GM18507 (cell line): ENCODE measurements at regions not wholly inside any gene's neighbourhood (a gene's known extent, or its start where the extent isn't known, plus 50 kb on each side); places are given as distances from the start of the nearest gene placed in this dataset.
"Not testable (repeated sequence)": the region's sequence is repeated elsewhere in the genome, so short reads cannot be mapped to it uniquely, and the experiment has no call there.

Experiments used
- DNase-seq: peaks from one replicate; pipeline ENCODE4 v3.0.0; 2011; ENCODE audit warnings: low read depth; ENCODE audit not compliant: insufficient read length; ENCODE audit errors: extremely low spot score
- FAIRE-seq: peaks from 2 replicates; lab custom pipeline; 2011; peaks lifted over from hg19 to GRCh38; lab: Jason Lieb, UNC

DNA sequence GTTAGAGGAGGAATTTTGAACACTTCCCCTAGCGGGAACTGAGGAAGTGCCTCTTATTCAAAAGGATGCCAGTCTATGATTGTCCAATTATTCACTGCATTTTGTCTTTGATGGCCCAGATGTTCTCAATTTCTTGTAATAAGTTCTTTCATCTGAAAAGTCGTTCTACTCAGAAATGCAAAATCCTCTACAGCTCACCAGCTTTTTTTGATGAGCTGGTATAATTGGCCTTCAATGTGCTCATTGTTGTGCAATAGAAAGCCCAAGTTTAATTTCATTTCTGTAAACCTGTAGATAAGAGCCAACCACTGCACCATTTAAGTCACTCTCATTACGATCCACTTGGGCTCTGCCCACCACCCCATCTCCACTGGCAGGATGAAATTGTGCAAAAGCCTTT lies 978.7 kb upstream of the AUTS2 start:
- no peak for DNase-seq
- no peak for FAIRE-seq

DNA sequence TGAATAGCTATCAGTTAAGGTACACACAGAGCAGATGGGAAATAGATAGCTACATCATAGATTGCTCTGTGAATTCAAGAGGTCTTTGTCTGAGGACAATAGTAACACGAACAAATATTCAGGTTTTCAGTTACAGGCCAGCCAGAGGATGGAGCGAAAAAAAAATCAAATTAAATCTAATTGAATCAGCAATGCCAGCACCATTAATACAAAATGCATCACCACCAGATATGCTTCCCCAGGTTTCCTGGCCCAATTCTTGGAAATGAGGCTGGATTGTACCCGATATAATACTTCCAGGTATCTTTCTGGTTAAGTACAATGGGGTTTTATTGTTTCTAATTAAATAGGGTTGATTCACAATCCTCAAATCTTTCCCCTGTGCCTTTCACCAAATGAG lies 975.8 kb upstream of the AUTS2 start:
- DNase-seq = no peak
- FAIRE-seq = no peak

DNA sequence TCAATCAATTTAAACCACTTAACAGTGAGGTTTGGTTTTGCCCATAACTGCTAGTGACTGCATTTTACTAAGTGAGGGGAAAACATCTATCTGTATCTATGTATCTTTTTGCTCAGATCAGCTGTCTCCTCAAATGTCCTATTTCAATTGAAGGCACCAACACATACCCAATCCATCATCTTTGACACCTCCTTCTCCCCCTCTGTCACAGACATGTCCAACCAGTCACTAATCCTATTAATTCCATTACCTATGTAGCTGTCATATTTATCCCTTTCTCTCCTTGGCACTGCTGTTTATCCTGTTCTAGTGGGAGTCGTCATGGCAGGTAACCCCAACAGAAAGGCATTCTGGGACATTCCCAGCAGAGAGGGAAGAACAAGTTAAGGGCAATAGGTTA lies 975.2 kb upstream of the AUTS2 start:
- FAIRE-seq (no peak), DNase-seq (no peak)

GRCh38 chr7:68627247-68627864 lies 970.9 kb upstream of the AUTS2 start:
- FAIRE-seq = no peak
- no peak for DNase-seq

GRCh38 chr7:68630914-68631313 lies 967.4 kb upstream of the AUTS2 start:
- not testable (repeated sequence) for DNase-seq, FAIRE-seq

DNA sequence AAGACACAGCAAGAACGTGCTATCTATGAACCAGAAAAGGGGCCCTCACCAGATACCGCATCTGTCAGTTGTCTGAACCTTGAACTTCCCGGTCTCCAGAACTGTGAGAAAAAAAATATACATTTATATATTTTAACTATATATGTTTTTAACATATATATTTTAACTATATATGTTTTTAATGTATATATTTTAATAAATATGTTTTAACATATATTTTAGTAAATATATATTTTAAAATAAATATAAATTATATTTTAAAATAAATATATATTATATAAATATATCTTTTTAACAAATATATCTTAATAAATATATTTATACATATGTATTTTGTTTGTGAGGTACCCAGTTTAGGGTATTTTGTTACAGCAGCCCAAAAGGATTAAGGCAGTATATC lies 958.2 kb upstream of the AUTS2 start:
- no peak for DNase-seq
- no peak for FAIRE-seq

DNA sequence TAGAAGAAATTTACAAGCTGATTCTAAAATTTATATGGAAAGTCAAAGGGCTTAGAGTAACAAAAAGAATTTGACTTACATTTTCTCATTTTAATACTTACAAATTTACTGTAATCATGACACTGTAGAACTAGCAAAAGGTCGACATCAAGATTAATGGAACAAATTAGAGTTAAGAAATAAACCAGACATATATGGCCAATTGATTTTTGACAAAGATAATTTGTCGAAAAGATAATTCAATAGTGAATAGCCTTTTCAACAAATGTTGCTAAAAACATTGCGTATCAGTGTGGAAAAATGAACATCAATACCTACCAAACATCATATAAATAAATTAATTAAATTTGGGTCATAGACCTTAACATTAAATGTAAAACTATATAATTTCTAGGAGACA lies 955.5 kb upstream of the AUTS2 start:
- DNase-seq = no peak
- no peak for FAIRE-seq

DNA sequence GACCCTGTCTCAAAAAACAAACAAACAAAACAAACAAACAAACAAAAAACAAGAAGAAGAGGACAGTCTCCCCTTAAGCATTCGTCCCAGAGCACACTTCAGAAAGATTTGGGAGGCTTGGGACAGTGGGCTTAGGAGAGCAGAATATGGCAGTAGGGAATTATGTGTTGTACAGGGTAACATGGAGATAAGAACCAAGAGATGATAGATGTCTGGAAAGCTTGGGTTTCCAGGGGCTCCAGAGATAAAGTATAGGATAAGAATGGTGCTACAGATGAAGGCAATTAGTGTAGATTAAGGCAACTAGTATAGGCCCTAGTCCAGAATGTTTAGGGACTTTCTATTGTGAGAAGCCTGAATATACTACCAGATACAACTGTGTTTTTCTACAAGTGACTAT lies 934.9 kb upstream of the AUTS2 start:
- no peak for DNase-seq
- FAIRE-seq = no peak

DNA sequence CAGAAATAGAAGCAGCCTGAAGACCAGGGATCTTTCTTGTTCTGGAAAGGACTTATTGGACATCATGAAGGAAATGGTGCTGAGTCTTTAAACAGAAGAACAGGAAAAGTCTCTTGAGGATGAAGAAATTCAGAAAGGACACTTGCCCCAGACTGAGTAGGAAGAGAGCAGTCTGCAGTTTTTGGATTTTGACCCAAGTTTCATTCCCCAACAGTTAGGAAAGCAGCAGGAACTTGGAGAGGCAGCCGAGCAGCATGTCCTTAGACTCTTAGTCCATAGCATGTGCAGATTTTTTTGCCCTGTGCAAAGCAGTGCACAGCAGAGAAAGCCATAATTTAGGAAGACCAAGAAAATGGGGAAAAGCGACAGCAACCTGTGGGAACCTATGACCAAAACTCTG lies 927.2 kb upstream of the AUTS2 start:
- DNase-seq (no peak), FAIRE-seq (no peak)

DNA sequence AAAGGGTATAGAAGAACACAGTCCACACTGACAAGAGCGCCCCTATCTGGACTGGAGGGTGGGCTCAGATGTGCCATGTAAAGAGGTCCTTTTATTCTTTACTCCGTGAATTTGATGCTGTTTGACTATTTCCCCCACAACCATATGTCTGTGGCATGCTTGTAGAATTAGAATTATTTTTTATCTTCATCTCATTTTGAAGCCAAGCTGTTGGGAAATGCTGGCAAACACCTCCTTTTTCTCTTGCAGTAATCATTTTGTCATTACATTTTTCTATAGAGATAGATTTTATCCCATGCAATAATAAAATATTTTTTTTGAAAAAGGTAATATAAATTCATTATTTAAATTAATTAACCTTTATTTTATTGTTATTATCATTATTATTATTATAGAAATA lies 926.6 kb upstream of the AUTS2 start:
- no peak for FAIRE-seq
- no peak for DNase-seq

DNA sequence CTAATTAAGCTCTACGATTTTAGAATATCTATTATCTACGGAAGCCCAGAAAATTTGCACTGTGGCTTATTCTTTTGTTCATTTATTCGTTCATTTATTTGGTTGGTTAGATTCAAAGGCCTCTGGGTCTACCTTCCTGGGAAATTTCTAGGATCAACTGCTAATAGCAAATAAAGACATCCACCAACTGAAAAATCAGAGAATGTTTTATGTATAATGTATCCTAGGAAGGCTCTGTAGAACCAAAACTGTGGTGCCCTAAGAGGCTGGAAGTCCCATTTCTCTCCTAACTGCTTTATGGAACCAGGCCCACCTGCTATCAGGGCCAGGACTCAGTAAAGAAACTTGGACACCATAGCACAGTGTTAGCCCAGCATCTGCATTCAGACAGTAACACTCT lies 923.4 kb upstream of the AUTS2 start:
- no peak for DNase-seq
- no peak for FAIRE-seq

DNA sequence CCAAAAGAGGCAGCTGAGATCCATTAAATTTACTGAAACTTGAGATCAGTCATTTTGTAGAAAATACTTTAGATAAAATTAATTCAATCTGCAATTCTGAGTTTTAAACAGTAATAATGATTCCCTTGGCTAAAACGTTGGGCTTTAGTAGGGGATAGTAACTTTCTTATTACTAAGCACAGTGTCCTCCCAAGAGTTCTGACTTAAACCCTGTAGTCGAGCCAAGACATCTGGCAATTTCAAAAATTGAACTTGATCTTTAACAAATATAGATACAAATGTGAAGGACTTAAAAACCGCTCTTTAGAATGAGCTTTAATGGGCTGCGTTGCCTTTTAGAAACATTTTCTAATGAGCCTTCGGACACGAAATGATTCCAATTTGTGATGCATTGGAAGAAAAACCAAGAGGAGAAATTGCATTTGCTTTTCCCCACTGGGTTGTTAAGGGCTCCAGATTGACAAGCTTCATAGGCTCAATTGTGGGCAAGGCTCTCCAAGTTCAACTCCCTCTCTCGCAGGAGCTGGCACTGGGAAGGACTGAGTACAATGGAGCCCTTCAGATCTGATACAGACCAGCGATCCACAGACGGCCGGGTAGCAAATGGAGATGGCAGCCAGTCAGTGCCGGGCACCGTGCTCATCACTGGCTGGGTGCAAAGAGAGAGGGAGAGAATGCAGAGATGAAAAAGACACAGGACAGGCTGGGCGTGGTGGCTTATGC lies 921.3 kb upstream of the AUTS2 start:
- FAIRE-seq = no peak
- no peak for DNase-seq

GRCh38 chr7:68678196-68678595 lies 920.1 kb upstream of the AUTS2 start:
- FAIRE-seq (no peak), DNase-seq (no peak)

- no peak for FAIRE-seq
Observed at GRCh38 chr7:68679459-68680234, 918.6 kb upstream of the AUTS2 start.

DNA sequence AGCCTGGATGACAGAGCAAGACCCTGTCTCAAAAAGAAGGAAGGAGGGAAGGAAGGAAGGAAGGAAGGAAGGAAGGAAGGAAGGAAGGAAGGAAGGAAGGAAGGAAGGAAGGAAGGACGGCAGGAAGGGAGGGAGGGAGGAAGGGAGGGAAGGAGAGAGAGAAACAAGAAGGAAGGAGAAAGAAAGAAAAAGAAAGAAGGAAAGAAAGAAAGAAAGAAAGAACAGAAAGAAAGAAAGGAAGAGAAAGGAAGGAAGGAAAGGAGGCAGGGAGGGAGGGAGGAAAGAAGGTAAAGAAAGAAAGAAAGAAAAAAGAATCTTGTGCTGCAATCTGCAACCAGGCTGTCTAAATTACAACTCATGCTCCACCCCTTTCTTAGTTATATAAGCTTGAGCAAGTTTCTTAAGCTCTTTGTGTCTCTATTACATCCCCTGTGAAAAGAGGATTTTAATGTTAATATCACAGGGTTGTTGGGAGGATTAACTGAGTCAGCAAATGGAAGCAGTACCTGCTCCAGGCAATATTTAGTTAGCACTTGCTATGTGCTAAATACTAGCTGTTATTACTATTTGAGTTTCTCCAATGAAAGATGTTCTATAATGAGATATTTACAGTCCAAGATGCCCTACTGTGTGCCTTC lies 917.9 kb upstream of the AUTS2 start:
- DNase-seq = no peak
- FAIRE-seq = no peak

More at GRCh38 chr7:68679459-68680234, 918.6 kb upstream of the AUTS2 start:
- no peak for DNase-seq

GRCh38 chr7:68682910-68683309 lies 915.4 kb upstream of the AUTS2 start:
- FAIRE-seq (no peak), DNase-seq (no peak)

DNA sequence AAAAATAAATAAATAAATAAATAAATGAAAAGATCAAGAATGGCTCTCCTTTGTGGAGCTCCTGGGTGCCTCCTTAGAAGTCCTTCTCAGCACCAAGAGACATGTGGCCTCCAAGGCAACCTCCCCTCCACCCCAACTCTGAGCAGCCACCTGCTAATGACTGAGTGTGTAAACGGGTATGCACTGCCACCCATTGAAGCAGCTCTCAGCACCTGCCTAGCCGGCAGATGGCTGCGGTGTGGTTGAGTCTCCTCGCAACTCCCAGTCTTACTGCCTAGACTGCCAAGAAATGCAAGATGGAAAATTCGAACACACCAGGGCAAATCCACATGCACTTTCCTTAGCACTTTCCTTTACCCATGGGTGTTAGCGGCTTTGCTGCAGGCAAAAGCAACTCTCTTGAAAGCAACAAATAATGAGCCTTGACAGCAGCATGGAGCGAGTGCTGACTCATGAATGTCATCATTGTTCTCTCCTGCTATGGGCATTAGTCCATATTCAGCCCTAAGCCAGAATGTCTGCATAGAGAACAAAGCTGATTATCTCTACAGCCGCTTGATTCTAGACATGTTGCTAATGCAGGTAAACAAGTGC lies 913.9 kb upstream of the AUTS2 start:
- FAIRE-seq (no peak), DNase-seq (no peak)

GRCh38 chr7:68684996-68685395 lies 913.3 kb upstream of the AUTS2 start:
- DNase-seq = no peak
- FAIRE-seq = no peak

GRCh38 chr7:68688416-68689086 lies 909.7 kb upstream of the AUTS2 start:
- FAIRE-seq (no peak), DNase-seq (no peak)

DNA sequence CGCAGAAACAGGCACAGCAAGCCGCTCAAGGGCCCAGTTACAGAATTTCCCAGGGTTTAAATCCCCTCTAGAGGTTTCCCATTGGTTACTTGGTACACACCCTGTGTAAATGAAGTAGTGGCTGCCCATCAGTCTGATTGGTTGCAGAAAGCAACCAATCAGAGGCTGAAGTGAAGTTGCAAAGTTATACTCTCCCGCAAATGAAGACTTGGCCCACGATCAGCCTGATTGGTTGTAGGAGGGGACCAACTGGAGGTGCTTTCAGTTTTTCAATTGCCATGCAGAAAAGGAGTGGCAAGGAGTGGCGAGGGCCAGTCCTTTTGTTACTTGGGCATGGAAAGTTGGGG lies 909.2 kb upstream of the AUTS2 start:
- DNase-seq (no peak), FAIRE-seq (no peak)
